ENCODE measurements at regions not wholly inside any gene's neighbourhood (a gene's known extent, or its start where the extent isn't known, plus 50 kb on each side); places are given as distances from the start of the nearest gene placed in this dataset.

- DNase-seq (ENCODE audit: low read depth, low spot score): no peak
- Histone ChIP-seq H3K4me1 (ENCODE audit: control insufficient read depth, insufficient read depth, low read length) (no peaks in the 10 kb centered on the region), H3K36me3 (ENCODE audit: control insufficient read depth, insufficient read depth, low read length) (no peaks in the 10 kb centered on the region), H3K27me3 (ENCODE audit: control insufficient read depth, insufficient read depth, low read length) (no peaks in the 10 kb centered on the region), H3K9me3 (ENCODE audit: control insufficient read depth, insufficient read depth, low read depth, low read length) (no peaks in the 10 kb centered on the region; the same call in 1 of the 2 replicates), H3K27ac (ENCODE audit: low read length) (no peak overlapping the region; the same call in 1 of the 2 replicates), H3K4me3 (ENCODE audit: low read depth in 2 of 2, low read length in 2 of 2) (no peak overlapping the region)
- in situ Hi-C loops (cut with HindIII; ENCODE audit: low pct_unique_long_range_greater_than_20kb, low sequenced_read_pairs) (no loop called here), intact Hi-C loops (cut with micrococcal nuclease; ENCODE audit: unreplicated experiment) (no loop called here)
- TF ChIP-seq POLR2AphosphoS5 (IDR thresholded peaks at IDR 0.05; ENCODE audit: low read depth, low read length) (no peak), CTCF (IDR thresholded peaks at IDR 0.05) (no peak), SIN3A (IDR thresholded peaks at IDR 0.05; ENCODE audit: borderline replicate concordance, insufficient read depth, low read depth, low read length) (no peak), REST (IDR thresholded peaks at IDR 0.05; ENCODE audit: insufficient read depth in 1 of 2, low read depth in 2 of 2, low read length in 1 of 2) (no peak), TCF7L2 (IDR thresholded peaks at IDR 0.05; ENCODE audit: low read depth, low read length) (no peak)
- POLR2A ChIA-PET: no interaction called here
- ATAC-seq: no peak
- BruUV-seq (replicated peaks): no TSS peak
- CTCF ChIA-PET: no interaction called here
Observed at GRCh38 chr6:93859971-93860370, 440.6 kb upstream of the EPHA7 start.

- DNase-seq (ENCODE audit: low read depth, low spot score) (no peak), ATAC-seq (no peak)
- H3K4me1 ChIP-seq (ENCODE audit: control insufficient read depth, insufficient read depth, low read length): no peaks in the 10 kb centered on the region
- no peaks in the 10 kb centered on the region; the same call in 1 of the 2 replicates for H3K9me3 ChIP-seq (ENCODE audit: control insufficient read depth, insufficient read depth, low read depth, low read length)
- H3K27ac ChIP-seq (ENCODE audit: low read length): no peak overlapping the region
- TF ChIP-seq CTCF (IDR thresholded peaks at IDR 0.05) (no peak), TCF7L2 (IDR thresholded peaks at IDR 0.05; ENCODE audit: low read depth, low read length) (no peak)
- in situ Hi-C loops (cut with HindIII; ENCODE audit: low pct_unique_long_range_greater_than_20kb, low sequenced_read_pairs): no loop called here
- no peak overlapping the region for H3K4me3 ChIP-seq (ENCODE audit: low read depth in 2 of 2, low read length in 2 of 2)
- CTCF ChIA-PET: no interaction called here
- BruUV-seq (replicated peaks): no TSS peak
- POLR2A ChIA-PET: no interaction called here
- no peaks in the 10 kb centered on the region for H3K36me3 ChIP-seq (ENCODE audit: control insufficient read depth, insufficient read depth, low read length)
- intact Hi-C loops (cut with micrococcal nuclease; ENCODE audit: unreplicated experiment): no loop called here
- H3K27me3 ChIP-seq (ENCODE audit: control insufficient read depth, insufficient read depth, low read length): no peaks in the 10 kb centered on the region
Observed at GRCh38 chr6:93858213-93858612, 438.9 kb upstream of the EPHA7 start.

GRCh38 chr6:93849857-93850256, 430.5 kb upstream of the EPHA7 start:
- Histone ChIP-seq H3K27me3 (ENCODE audit: control insufficient read depth, insufficient read depth, low read length) (no peaks in the 10 kb centered on the region), H3K36me3 (ENCODE audit: control insufficient read depth, insufficient read depth, low read length) (no peaks in the 10 kb centered on the region), H3K4me1 (ENCODE audit: control insufficient read depth, insufficient read depth, low read length) (no peaks in the 10 kb centered on the region), H3K9me3 (ENCODE audit: control insufficient read depth, insufficient read depth, low read depth, low read length) (no peaks in the 10 kb centered on the region; the same call in 1 of the 2 replicates), H3K27ac (ENCODE audit: low read length) (no peak overlapping the region), H3K4me3 (ENCODE audit: low read depth in 2 of 2, low read length in 2 of 2) (no peak overlapping the region)
- TF ChIP-seq POLR2AphosphoS5 (IDR thresholded peaks at IDR 0.05; ENCODE audit: low read depth, low read length) (no peak), REST (IDR thresholded peaks at IDR 0.05; ENCODE audit: insufficient read depth in 1 of 2, low read depth in 2 of 2, low read length in 1 of 2) (no peak), SIN3A (IDR thresholded peaks at IDR 0.05; ENCODE audit: borderline replicate concordance, insufficient read depth, low read depth, low read length) (no peak), CTCF (IDR thresholded peaks at IDR 0.05) (no peak), TCF7L2 (IDR thresholded peaks at IDR 0.05; ENCODE audit: low read depth, low read length) (no peak)
- no TSS peak for BruUV-seq (replicated peaks)
- intact Hi-C loops (cut with micrococcal nuclease; ENCODE audit: unreplicated experiment): no loop called here
- ChIA-PET CTCF (no interaction called here), POLR2A (no interaction called here)
- DNase-seq (ENCODE audit: low read depth, low spot score) (no peak), ATAC-seq (no peak)
- in situ Hi-C loops (cut with HindIII; ENCODE audit: low pct_unique_long_range_greater_than_20kb, low sequenced_read_pairs): no loop called here
